Fibroblast of lung (primary cell): ENCODE measurements at regions not wholly inside any gene's neighbourhood (a gene's known extent, or its start where the extent isn't known, plus 50 kb on each side); places are given as distances from the start of the nearest gene placed in this dataset.

Experiments used
- EZH2 ChIP-seq: IDR thresholded peaks from 2 replicates; pipeline ENCODE4 v1.5.1; 2012; ENCODE audit warnings: low read length, control low read depth, mild to moderate bottlenecking; ENCODE audit errors: missing control alignments
- TF ChIP-seq, protein P1 (sequence below), 2 donors: IDR thresholded peaks in 1 of 2; conservative IDR thresholded peaks in 1 of 2; 1 replicate in 1 of 2; 2 replicates in 1 of 2; pipeline ENCODE4 v1.5.1; 2011 to 2012; ENCODE audit warnings: low read length in 2 of 2, control low read depth in 1 of 2, inconsistent platforms in 1 of 2, low read depth in 1 of 2, mild to moderate bottlenecking in 1 of 2

DNA sequence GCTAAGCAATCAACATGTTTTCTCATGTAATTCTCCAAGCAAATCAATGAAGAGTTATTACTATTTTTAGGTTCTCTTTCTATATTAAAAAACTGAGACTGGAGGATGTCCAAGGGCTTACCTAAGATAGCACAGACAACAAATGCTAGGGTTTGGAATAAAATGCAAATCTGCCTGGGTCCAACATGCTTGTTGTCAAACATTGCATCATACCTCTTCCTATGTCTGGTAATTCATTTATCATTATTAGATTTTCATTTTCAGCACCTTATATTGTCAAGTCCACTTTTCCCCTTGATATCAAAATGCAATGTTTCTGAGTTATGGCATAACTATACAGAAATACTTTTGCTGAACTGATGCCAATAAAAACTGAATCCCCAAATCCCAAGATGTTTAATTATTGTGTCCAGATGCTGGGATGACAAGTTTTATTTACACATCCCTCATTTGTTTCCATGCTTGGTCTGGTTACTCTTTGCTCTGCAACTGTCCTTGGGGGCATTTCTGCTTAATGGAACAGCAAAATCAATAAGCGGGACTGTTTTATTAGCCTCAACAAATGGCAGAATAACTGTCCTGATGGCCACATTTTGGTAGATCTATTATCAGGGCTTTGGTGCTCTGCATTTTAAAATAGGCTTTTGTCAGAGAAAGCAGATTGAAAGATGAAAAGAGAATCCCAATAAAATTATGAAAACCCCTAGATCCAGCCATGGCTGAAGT lies 86.0 kb downstream of the C11orf87 start:
- TF ChIP-seq, protein P1, sequence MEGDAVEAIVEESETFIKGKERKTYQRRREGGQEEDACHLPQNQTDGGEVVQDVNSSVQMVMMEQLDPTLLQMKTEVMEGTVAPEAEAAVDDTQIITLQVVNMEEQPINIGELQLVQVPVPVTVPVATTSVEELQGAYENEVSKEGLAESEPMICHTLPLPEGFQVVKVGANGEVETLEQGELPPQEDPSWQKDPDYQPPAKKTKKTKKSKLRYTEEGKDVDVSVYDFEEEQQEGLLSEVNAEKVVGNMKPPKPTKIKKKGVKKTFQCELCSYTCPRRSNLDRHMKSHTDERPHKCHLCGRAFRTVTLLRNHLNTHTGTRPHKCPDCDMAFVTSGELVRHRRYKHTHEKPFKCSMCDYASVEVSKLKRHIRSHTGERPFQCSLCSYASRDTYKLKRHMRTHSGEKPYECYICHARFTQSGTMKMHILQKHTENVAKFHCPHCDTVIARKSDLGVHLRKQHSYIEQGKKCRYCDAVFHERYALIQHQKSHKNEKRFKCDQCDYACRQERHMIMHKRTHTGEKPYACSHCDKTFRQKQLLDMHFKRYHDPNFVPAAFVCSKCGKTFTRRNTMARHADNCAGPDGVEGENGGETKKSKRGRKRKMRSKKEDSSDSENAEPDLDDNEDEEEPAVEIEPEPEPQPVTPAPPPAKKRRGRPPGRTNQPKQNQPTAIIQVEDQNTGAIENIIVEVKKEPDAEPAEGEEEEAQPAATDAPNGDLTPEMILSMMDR (conservative IDR thresholded peaks at IDR 0.05 in 1 of 2, IDR thresholded peaks at IDR 0.05 in 1 of 2; ENCODE audit: low read depth in 1 of 2, low read length in 2 of 2) = no peak
- no peak for TF ChIP-seq EZH2
